ENCODE measurements at regions not wholly inside any gene's neighbourhood (a gene's known extent, or its start where the extent isn't known, plus 50 kb on each side); places are given as distances from the start of the nearest gene placed in this dataset.

DNA sequence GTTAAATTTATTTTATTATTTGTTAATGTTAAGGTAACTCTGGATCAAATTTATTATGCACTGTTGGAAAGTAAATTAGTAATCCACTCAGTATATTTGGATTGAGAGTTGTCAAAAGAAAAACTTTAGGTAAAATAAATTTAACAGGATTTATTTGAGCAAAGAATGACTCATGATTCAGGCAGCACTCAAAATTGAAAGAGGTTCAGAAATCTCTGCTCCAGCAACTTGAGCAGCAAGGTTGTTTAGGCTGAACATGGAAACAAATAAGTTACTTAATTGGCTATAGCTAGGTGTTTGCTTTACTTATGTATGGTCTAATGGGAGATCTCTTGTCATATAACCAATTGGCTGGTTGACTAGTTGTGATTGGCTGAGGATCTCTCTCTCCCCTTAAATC lies 296.2 kb upstream of the EDIL3 start:
- DNase-seq (ENCODE audit: low read depth), result no peak
- no peak for TF ChIP-seq CTCF (IDR thresholded peaks at IDR 0.05; ENCODE audit: low read depth, low read length, missing control alignments)
- H3K4me3 ChIP-seq (ENCODE audit: low read depth, low read length), result no peak overlapping the region

- no peak overlapping the region for H3K4me3 ChIP-seq (ENCODE audit: low read depth, low read length)
- no peak for DNase-seq (ENCODE audit: low read depth)
- no peak for TF ChIP-seq CTCF (IDR thresholded peaks at IDR 0.05; ENCODE audit: low read depth, low read length, missing control alignments)
These were observed 289.1 kb upstream of the EDIL3 start for GRCh38 chr5:84673785-84674184.

DNA sequence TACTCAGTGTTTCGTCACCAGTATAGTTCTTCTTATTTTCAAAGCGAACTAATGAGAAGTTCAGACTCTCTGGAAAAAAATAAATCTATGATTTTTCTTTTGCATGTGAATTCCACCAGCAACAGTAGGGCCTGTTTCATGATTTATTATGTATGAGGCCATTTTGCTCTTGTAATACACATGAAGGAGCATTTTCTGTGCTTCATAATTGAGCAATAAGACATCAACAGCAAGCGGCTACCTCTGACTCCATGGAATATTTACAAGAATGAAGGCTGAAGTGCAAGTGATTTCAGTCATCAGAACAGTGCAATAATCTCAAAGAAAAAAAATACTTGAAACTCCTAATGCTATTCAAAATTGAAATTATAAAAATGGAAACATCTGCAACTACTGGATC lies 282.9 kb upstream of the EDIL3 start:
- no peak for DNase-seq (ENCODE audit: low read depth)
- no peak for TF ChIP-seq CTCF (IDR thresholded peaks at IDR 0.05; ENCODE audit: low read depth, low read length, missing control alignments)
- H3K4me3 ChIP-seq (ENCODE audit: low read depth, low read length), result no peak overlapping the region

GRCh38 chr5:84650429-84650828 lies 265.7 kb upstream of the EDIL3 start:
- TF ChIP-seq CTCF (IDR thresholded peaks at IDR 0.05; ENCODE audit: low read depth, low read length, missing control alignments), result no peak
- DNase-seq (ENCODE audit: low read depth), result no peak
- no peak overlapping the region for H3K4me3 ChIP-seq (ENCODE audit: low read depth, low read length)

GRCh38 chr5:84647581-84647980 lies 262.9 kb upstream of the EDIL3 start:
- TF ChIP-seq CTCF (IDR thresholded peaks at IDR 0.05; ENCODE audit: low read depth, low read length, missing control alignments), result no peak
- DNase-seq (ENCODE audit: low read depth), result no peak
- H3K4me3 ChIP-seq (ENCODE audit: low read depth, low read length), result no peak overlapping the region

DNA sequence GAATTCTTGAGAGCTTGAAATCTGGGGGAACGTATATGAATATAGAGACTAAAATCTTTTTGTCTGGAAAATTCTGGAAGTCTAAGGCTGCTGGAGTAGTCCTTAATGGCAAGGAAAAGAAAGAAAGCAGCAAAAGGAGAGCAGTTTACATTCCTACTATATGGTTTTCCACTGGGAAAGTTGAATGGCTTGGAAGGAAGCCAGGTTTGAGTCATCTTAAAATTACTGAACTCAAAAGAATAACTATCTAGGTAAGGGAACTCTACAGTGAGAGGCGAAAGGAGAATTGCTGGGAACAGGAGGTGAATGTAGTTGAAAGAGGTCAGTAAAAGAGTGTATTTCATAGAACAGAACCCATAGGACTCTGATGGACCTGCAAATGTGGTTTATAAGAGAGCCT lies 258.1 kb upstream of the EDIL3 start:
- no peak overlapping the region for H3K4me3 ChIP-seq (ENCODE audit: low read depth, low read length)
- no peak for DNase-seq (ENCODE audit: low read depth)
- TF ChIP-seq CTCF (IDR thresholded peaks at IDR 0.05; ENCODE audit: low read depth, low read length, missing control alignments), result no peak

- no peak overlapping the region for H3K4me3 ChIP-seq (ENCODE audit: low read depth, low read length)
- no peak for DNase-seq (ENCODE audit: low read depth)
- TF ChIP-seq CTCF (IDR thresholded peaks at IDR 0.05; ENCODE audit: low read depth, low read length, missing control alignments), result no peak
These were observed 257.6 kb upstream of the EDIL3 start for GRCh38 chr5:84642324-84642723.

All from GM12864 (cell line).